ENCODE measurements at regions not wholly inside any gene's neighbourhood (a gene's known extent, or its start where the extent isn't known, plus 50 kb on each side); places are given as distances from the start of the nearest gene placed in this dataset.

DNA sequence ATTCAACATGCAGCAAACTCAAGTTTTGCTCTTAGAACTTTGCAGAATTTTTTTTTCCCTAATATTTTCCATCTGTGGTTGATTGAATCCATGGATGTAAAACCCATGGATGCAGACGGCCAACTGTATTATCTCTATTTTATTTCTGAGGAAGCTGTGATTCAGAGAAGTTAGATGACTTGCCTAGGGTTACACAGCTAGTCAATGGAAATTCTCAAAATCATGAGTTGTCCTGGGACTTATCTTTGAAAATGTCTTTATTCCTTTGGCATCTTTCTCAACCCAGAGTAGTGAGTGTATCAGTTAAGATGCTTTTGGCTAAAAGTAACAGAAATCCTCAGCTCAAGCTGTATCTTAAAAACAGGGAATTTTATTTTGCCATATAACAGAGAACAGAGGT, 107.9 kb upstream of the GALNT15 start:
- no peak for TF ChIP-seq EZH2 (IDR thresholded peaks at IDR 0.05)
- TF ChIP-seq POLR2AphosphoS5 (IDR thresholded peaks at IDR 0.05; ENCODE audit: borderline replicate concordance, low read depth, low read length) = no peak

All from SK-N-MC (cell line).